ENCODE measurements at regions not wholly inside any gene's neighbourhood (a gene's known extent, or its start where the extent isn't known, plus 50 kb on each side); places are given as distances from the start of the nearest gene placed in this dataset.

GRCh38 chr4:14621731-14622463 lies 380.4 kb upstream of the CPEB2 start:
- TF ChIP-seq CTCF (IDR thresholded peaks at IDR 0.05), result no peak
- Mint-ChIP-seq H3K27ac (no peak overlapping the region), H3K36me3 (no peaks in the 10 kb centered on the region)

GRCh38 chr4:14627038-14627437 lies 375.2 kb upstream of the CPEB2 start:
- Histone ChIP-seq H3K4me3 (ENCODE audit: low read length) (no peak overlapping the region), H3K27me3 (ENCODE audit: control insufficient read depth, insufficient read depth, low read length) (no peaks in the 10 kb centered on the region), H3K4me1 (ENCODE audit: control insufficient read depth, insufficient read depth, low read length) (no peaks in the 10 kb centered on the region), H3K36me3 (ENCODE audit: control insufficient read depth, insufficient read depth, low read length) (no peaks in the 10 kb centered on the region), H3K27ac (ENCODE audit: low read length) (no peak overlapping the region), H3K9me3 (ENCODE audit: control insufficient read depth, insufficient read depth, low read length) (no peaks in the 10 kb centered on the region)
- Mint-ChIP-seq H3K4me3 (no peak overlapping the region), H3K9me3 (peaks cover 0 to 4% of the 10 kb centered on the region in 2 donors), H3K36me3 (no peaks in the 10 kb centered on the region), H3K4me1 (no peaks in the 10 kb centered on the region), H3K27ac (no peak overlapping the region), H3K27me3 (ENCODE audit: low read depth in 2 of 2) (no peaks in the 10 kb centered on the region)
- no peak for DNase-seq
- ATAC-seq, result no peak
- TF ChIP-seq CTCF (IDR thresholded peaks at IDR 0.05), result no peak
- intact Hi-C loops (cut with micrococcal nuclease), result no loop called here
- 83% methylated on average over 5 of the region's 5 CpGs for WGBS (ENCODE audit: insufficient coverage)

More at GRCh38 chr4:14621731-14622463, 380.4 kb upstream of the CPEB2 start:
- H3K36me3 ChIP-seq (ENCODE audit: control insufficient read depth, insufficient read depth, low read length), result no peaks in the 10 kb centered on the region
- ATAC-seq, result no peak
- peaks cover 0 to 4% of the 10 kb centered on the region in 2 donors for H3K9me3 Mint-ChIP-seq
- no peak overlapping the region for H3K27ac ChIP-seq (ENCODE audit: low read length)
- no peaks in the 10 kb centered on the region for H3K4me1 ChIP-seq (ENCODE audit: control insufficient read depth, insufficient read depth, low read length)
- H3K4me3 Mint-ChIP-seq, result no peak overlapping the region
- intact Hi-C loops (cut with micrococcal nuclease), result no loop called here
- no peaks in the 10 kb centered on the region for H3K27me3 Mint-ChIP-seq (ENCODE audit: low read depth in 2 of 2)
- WGBS (ENCODE audit: insufficient coverage), result 96% methylated on average over 6 of the region's 7 CpGs
- no peak overlapping the region for H3K4me3 ChIP-seq (ENCODE audit: low read length)
- H3K4me1 Mint-ChIP-seq, result no peaks in the 10 kb centered on the region
- DNase-seq, result no peak
- H3K9me3 ChIP-seq (ENCODE audit: control insufficient read depth, insufficient read depth, low read length), result no peaks in the 10 kb centered on the region
- H3K27me3 ChIP-seq (ENCODE audit: control insufficient read depth, insufficient read depth, low read length), result no peaks in the 10 kb centered on the region

GRCh38 chr4:14631806-14632440 lies 370.4 kb upstream of the CPEB2 start:
- intact Hi-C loops (cut with micrococcal nuclease), result no loop called here
- Histone ChIP-seq H3K4me3 (ENCODE audit: low read length) (no peak overlapping the region), H3K36me3 (ENCODE audit: control insufficient read depth, insufficient read depth, low read length) (no peaks in the 10 kb centered on the region), H3K27me3 (ENCODE audit: control insufficient read depth, insufficient read depth, low read length) (no peaks in the 10 kb centered on the region), H3K27ac (ENCODE audit: low read length) (no peak overlapping the region), H3K4me1 (ENCODE audit: control insufficient read depth, insufficient read depth, low read length) (no peaks in the 10 kb centered on the region), H3K9me3 (ENCODE audit: control insufficient read depth, insufficient read depth, low read length) (no peaks in the 10 kb centered on the region)
- Mint-ChIP-seq H3K27me3 (ENCODE audit: low read depth in 2 of 2) (no peaks in the 10 kb centered on the region), H3K4me3 (no peak overlapping the region), H3K9me3 (peaks cover 0 to 3% of the 10 kb centered on the region in 2 donors), H3K4me1 (no peaks in the 10 kb centered on the region), H3K36me3 (peaks cover 5% of the 10 kb centered on the region), H3K27ac (no peak overlapping the region)
- DNase-seq (no peak), ATAC-seq (no peak)
- TF ChIP-seq CTCF (IDR thresholded peaks at IDR 0.05), result no peak

- Mint-ChIP-seq H3K4me1 (peaks cover 0 to 4% of the 10 kb centered on the region in 2 donors), H3K4me3 (no peak overlapping the region), H3K36me3 (peaks cover 5% of the 10 kb centered on the region), H3K27ac (no peak overlapping the region), H3K27me3 (ENCODE audit: low read depth in 2 of 2) (no peaks in the 10 kb centered on the region), H3K9me3 (peaks cover 0 to 4% of the 10 kb centered on the region in 2 donors)
- Histone ChIP-seq H3K4me1 (ENCODE audit: control insufficient read depth, insufficient read depth, low read length) (no peaks in the 10 kb centered on the region), H3K27ac (ENCODE audit: low read length) (no peak overlapping the region), H3K27me3 (ENCODE audit: control insufficient read depth, insufficient read depth, low read length) (no peaks in the 10 kb centered on the region), H3K36me3 (ENCODE audit: control insufficient read depth, insufficient read depth, low read length) (no peaks in the 10 kb centered on the region), H3K9me3 (ENCODE audit: control insufficient read depth, insufficient read depth, low read length) (no peaks in the 10 kb centered on the region), H3K4me3 (ENCODE audit: low read length) (no peak overlapping the region)
- ATAC-seq, result no peak
- no peak for DNase-seq
- no peak for TF ChIP-seq CTCF (IDR thresholded peaks at IDR 0.05)
- intact Hi-C loops (cut with micrococcal nuclease), result no loop called here
Observed at GRCh38 chr4:14636563-14636962, 365.7 kb upstream of the CPEB2 start.

All from natural killer cell (primary cell).